Endothelial cell of umbilical vein (primary cell): ENCODE measurements at regions not wholly inside any gene's neighbourhood (a gene's known extent, or its start where the extent isn't known, plus 50 kb on each side); places are given as distances from the start of the nearest gene placed in this dataset.

ENCODE experiments used
- BruUV-seq: library from RNA; stranded (reverse); fragments of 400-500 nt; replicated peaks from 2 replicates; lab custom pipeline; 2021; lab: Mats Ljungman, UMichigan
- CTCF ChIA-PET: fragments of 300-600, 350-600 bp; sonication (Branson Sonifier 250); formaldehyde crosslinking; loops from one replicate; lab custom pipeline; 2021; ENCODE audit warnings: antibody characterized with exemption, inconsistent platforms; lab: Charles Lee
- POLR2A ChIA-PET: fragments of 300-600, 350-600 bp; sonication (Branson Sonifier 250); formaldehyde crosslinking; loops from one replicate; lab custom pipeline; 2021; ENCODE audit warnings: antibody characterized with exemption, inconsistent platforms; lab: Charles Lee
- DNase-seq: peaks from one replicate; pipeline ENCODE4 v3.0.0-alpha.2; 2011; ENCODE audit warnings: low read depth, low spot score
- FAIRE-seq: peaks from 2 replicates; lab custom pipeline; 2011; peaks lifted over from hg19 to GRCh38; lab: Jason Lieb, UNC
- H2AFZ ChIP-seq: 2 replicates; pipeline ENCODE4 v1.6.0; 2012; ENCODE audit warnings: low read depth, low read length, control low read depth, inconsistent platforms
- H3K27ac ChIP-seq: 2 replicates; pipeline ENCODE4 v1.5.1; 2011; ENCODE audit warnings: low read depth, mild to moderate bottlenecking, control low read depth, low read length, moderate library complexity; ENCODE audit not compliant: insufficient read depth
- H3K27me3 ChIP-seq, 2 experiments: 2 replicates each; pipeline versions ENCODE4 v1.6.0 to v1.6.1; 2011; ENCODE audit warnings: low read length in 2 of 2, mixed read lengths in 1 of 2; ENCODE audit not compliant: control insufficient read depth in 2 of 2, insufficient read depth in 2 of 2
- H3K36me3 ChIP-seq, 2 experiments: 2 replicates in 1 of 2; 3 replicates in 1 of 2; pipeline ENCODE4 v1.5.1; 2011; ENCODE audit warnings: low read length in 2 of 2, mild to moderate bottlenecking in 1 of 2, moderate library complexity in 1 of 2; ENCODE audit not compliant: control insufficient read depth in 2 of 2, insufficient read depth in 2 of 2; ENCODE audit errors: extremely low read depth in 1 of 2
- H3K4me1 ChIP-seq: 3 replicates; pipeline ENCODE4 v1.5.1; 2011; ENCODE audit warnings: mild to moderate bottlenecking, low read length; ENCODE audit not compliant: control insufficient read depth, insufficient read depth; ENCODE audit errors: extremely low read depth
- H3K4me2 ChIP-seq: 2 replicates; pipeline ENCODE4 v1.6.1; 2011; ENCODE audit warnings: low read length, control low read depth, mixed read lengths; ENCODE audit not compliant: insufficient read depth
- H3K4me3 ChIP-seq, 3 experiments: fragments of 200-600 bp in 1 of 3; sonication (generic), shearing (Covaris generic) in 1 of 3; replicated peaks in 1 of 3; 2 replicates each; pipeline ENCODE4 v1.5.1; 2011 to 2016; ENCODE audit warnings: control low read depth in 3 of 3, low read length in 3 of 3, mild to moderate bottlenecking in 2 of 3, inconsistent platforms in 1 of 3, low read depth in 1 of 3, moderate library complexity in 1 of 3; ENCODE audit not compliant: insufficient read depth in 1 of 3
- H3K79me2 ChIP-seq: 2 replicates; pipeline ENCODE4 v1.6.0; 2012; ENCODE audit warnings: low read length, inconsistent platforms; ENCODE audit not compliant: control insufficient read depth, insufficient read depth
- H3K9ac ChIP-seq: replicated peaks from 2 replicates; pipeline ENCODE3; 2011; ENCODE audit warnings: low read length, control low read depth; ENCODE audit not compliant: insufficient read depth; ENCODE audit errors: extremely low read depth
- H3K9me1 ChIP-seq: replicated peaks from 3 replicates; pipeline ENCODE4 v1.6.0; 2011; ENCODE audit warnings: mild to moderate bottlenecking, low read length; ENCODE audit not compliant: control insufficient read depth, insufficient read depth; ENCODE audit errors: extremely low read depth
- H3K9me3 ChIP-seq: replicated peaks from 2 replicates; pipeline ENCODE4 v1.5.1; 2012; ENCODE audit warnings: low read length, inconsistent platforms; ENCODE audit not compliant: control insufficient read depth, insufficient read depth
- H4K20me1 ChIP-seq: replicated peaks from 2 replicates; pipeline ENCODE3; 2011; ENCODE audit warnings: mild to moderate bottlenecking, low read length; ENCODE audit not compliant: control insufficient read depth, insufficient read depth; ENCODE audit errors: extremely low read depth
- CTCF ChIP-seq, 2 donors: IDR thresholded peaks; 1 replicate in 1 of 2; 2 replicates in 1 of 2; pipeline ENCODE4 v1.5.1; 2011; ENCODE audit warnings: low read length in 2 of 2, mild to moderate bottlenecking in 2 of 2, moderate library complexity in 2 of 2, control low read depth in 1 of 2, inconsistent platforms in 1 of 2, low read depth in 1 of 2; ENCODE audit not compliant: insufficient read depth in 1 of 2; ENCODE audit errors: extremely low read depth in 1 of 2
- EZH2 ChIP-seq: IDR thresholded peaks from 2 replicates; pipeline ENCODE4 v1.6.1; 2012; ENCODE audit warnings: borderline replicate concordance, low read depth, mild to moderate bottlenecking, moderate library complexity, low read length, inconsistent platforms; ENCODE audit not compliant: severe bottlenecking
- FOS ChIP-seq: IDR thresholded peaks from 2 replicates; pipeline ENCODE4 v1.6.1; 2011; ENCODE audit warnings: mild to moderate bottlenecking, low read length, moderate library complexity, borderline replicate concordance; ENCODE audit not compliant: insufficient read depth
- GATA2 ChIP-seq: IDR thresholded peaks from 2 replicates; pipeline ENCODE4 v1.7.0; 2011; ENCODE audit warnings: low read depth, mild to moderate bottlenecking, moderate library complexity, mixed read lengths, low read length; ENCODE audit not compliant: insufficient read length, insufficient read depth
- JUN ChIP-seq: IDR thresholded peaks from 2 replicates; pipeline ENCODE4 v1.6.1; 2011; ENCODE audit warnings: borderline replicate concordance, low read depth; ENCODE audit not compliant: insufficient read length, insufficient read depth
- MAX ChIP-seq: IDR thresholded peaks from 2 replicates; pipeline ENCODE4 v1.6.1; 2011; ENCODE audit not compliant: insufficient read depth, insufficient read length
- MYC ChIP-seq: IDR thresholded peaks from one replicate; pipeline ENCODE4 v1.6.1; 2011; ENCODE audit warnings: mild to moderate bottlenecking, low read depth, low read length
- POLR2A ChIP-seq: IDR thresholded peaks from 2 replicates; pipeline ENCODE4 v1.6.1; 2012; ENCODE audit warnings: low read depth, mild to moderate bottlenecking, control low read depth, low read length
- POLR2AphosphoS5 ChIP-seq: IDR thresholded peaks from 2 replicates; pipeline ENCODE4 v1.6.1; 2012; ENCODE audit warnings: low read depth, mild to moderate bottlenecking, control low read depth, low read length, moderate library complexity; ENCODE audit not compliant: insufficient read depth
- dilution Hi-C: fragments of 300-500 bp; cut with MboI; formaldehyde crosslinking; loops from one replicate; pipeline ENCODE4 v1.15.0; 2019; ENCODE audit warnings: low sequenced_read_pairs; ENCODE audit not compliant: extremely low pct_ligation_motif_present
- intact Hi-C: fragments of 100-400 bp; cut with micrococcal nuclease; formaldehyde crosslinking; loops from one replicate; pipeline ENCODE4 v1.10.0; 2022

DNA sequence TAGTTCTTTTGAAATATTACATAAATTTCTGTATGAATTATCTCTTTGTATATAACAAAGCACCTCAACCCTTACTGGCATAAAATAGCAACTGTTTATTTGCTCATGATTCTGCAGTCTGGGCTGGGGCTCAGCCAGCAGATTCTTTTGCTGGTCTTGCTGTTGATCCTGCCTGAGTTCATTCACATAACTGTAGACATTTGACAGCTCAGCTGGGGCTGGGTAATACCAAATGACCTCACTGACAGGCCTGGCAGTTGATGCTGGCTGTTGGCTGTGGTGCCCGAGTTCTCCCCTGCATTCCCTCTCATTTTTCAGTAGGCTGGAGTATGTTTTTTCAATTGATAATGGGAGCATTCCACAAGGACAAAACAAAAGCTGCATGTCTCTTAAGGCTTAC, 449.9 kb upstream of the GOLIM4 start:
- Histone ChIP-seq H3K4me2 (no peak overlapping the region), H3K9ac (no peak overlapping the region), H2AFZ (no peak overlapping the region), H3K4me3 (no peak overlapping the region), H3K79me2 (no peaks in the 10 kb centered on the region), H3K9me3 (no peaks in the 10 kb centered on the region), H3K36me3 (no peaks in the 10 kb centered on the region), H3K27ac (no peak overlapping the region), H3K9me1 (no peaks in the 10 kb centered on the region), H3K4me1 (no peaks in the 10 kb centered on the region), H3K27me3 (no peaks in the 10 kb centered on the region), H4K20me1 (no peaks in the 10 kb centered on the region)
- FAIRE-seq, result no peak
- no peak for TF ChIP-seq MAX
- TF ChIP-seq EZH2, result no peak
- TF ChIP-seq POLR2A, result no peak
- TF ChIP-seq CTCF (IDR thresholded peaks at IDR 0.05; ENCODE audit: extremely low read depth in 1 of 2, insufficient read depth in 1 of 2, low read depth in 1 of 2, low read length in 2 of 2), result no peak
- no peak for TF ChIP-seq FOS
- TF ChIP-seq GATA2, result no peak
- no peak for TF ChIP-seq POLR2AphosphoS5
- TF ChIP-seq JUN, result no peak
- no peak for TF ChIP-seq MYC
- no peak for DNase-seq
- dilution Hi-C loops, result no loop called here
- intact Hi-C loops, result no loop called here
- CTCF ChIA-PET, result no interaction called here
- no TSS peak for BruUV-seq
- POLR2A ChIA-PET, result no interaction called here
